ENCODE measurements at regions not wholly inside any gene's neighbourhood (a gene's known extent, or its start where the extent isn't known, plus 50 kb on each side); places are given as distances from the start of the nearest gene placed in this dataset.

DNA sequence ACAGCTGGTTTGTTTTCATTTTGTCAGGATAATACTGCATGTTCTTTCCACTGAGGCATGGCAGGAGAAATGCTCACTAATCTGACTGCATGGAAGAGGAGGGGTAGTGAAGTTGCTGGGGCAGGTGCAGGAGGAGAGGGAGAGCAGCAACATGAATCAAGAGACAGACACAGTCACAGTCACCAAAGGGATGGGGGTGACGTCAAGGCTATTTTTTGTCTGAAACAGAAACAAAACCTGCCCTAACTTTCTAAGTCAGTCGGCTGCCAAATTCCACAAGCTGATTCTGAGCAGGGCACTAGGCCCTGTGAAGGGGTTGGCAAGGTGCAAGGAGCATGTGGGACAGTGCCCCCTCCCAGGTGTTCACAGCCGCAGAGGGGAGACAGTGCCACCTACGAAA, 186.6 kb upstream of the NSMCE3 start:
- Histone ChIP-seq H2AFZ (ENCODE audit: low read length) (no peak overlapping the region), H4K20me1 (ENCODE audit: control insufficient read depth, extremely low read depth, insufficient read depth, low read length) (no peaks in the 10 kb centered on the region), H3K4me2 (ENCODE audit: extremely low read depth, insufficient read depth, low read length) (no peak overlapping the region), H3K4me1 (ENCODE audit: control insufficient read depth, extremely low read depth, insufficient read depth, low read length) (no peaks in the 10 kb centered on the region), H3K36me3 (ENCODE audit: control insufficient read depth, insufficient read depth, low read length) (no peaks in the 10 kb centered on the region), H3K4me3 (replicated peaks in 1 of 4; ENCODE audit: control extremely low read depth in 1 of 4, insufficient read depth in 1 of 4, low read depth in 3 of 4, low read length in 4 of 4) (no peak overlapping the region), H3K9ac (ENCODE audit: insufficient read depth, low read length) (no peak overlapping the region), H3K79me2 (ENCODE audit: control insufficient read depth, insufficient read depth, low read length) (no peaks in the 10 kb centered on the region), H3K27ac (ENCODE audit: insufficient read depth, low read length) (no peak overlapping the region), H3K27me3 (ENCODE audit: control insufficient read depth, insufficient read depth, low read length) (no peaks in the 10 kb centered on the region), H3K9me3 (ENCODE audit: control insufficient read depth, insufficient read depth, low read depth, low read length) (no peaks in the 10 kb centered on the region)
- TF ChIP-seq, protein P1, sequence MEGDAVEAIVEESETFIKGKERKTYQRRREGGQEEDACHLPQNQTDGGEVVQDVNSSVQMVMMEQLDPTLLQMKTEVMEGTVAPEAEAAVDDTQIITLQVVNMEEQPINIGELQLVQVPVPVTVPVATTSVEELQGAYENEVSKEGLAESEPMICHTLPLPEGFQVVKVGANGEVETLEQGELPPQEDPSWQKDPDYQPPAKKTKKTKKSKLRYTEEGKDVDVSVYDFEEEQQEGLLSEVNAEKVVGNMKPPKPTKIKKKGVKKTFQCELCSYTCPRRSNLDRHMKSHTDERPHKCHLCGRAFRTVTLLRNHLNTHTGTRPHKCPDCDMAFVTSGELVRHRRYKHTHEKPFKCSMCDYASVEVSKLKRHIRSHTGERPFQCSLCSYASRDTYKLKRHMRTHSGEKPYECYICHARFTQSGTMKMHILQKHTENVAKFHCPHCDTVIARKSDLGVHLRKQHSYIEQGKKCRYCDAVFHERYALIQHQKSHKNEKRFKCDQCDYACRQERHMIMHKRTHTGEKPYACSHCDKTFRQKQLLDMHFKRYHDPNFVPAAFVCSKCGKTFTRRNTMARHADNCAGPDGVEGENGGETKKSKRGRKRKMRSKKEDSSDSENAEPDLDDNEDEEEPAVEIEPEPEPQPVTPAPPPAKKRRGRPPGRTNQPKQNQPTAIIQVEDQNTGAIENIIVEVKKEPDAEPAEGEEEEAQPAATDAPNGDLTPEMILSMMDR (conservative IDR thresholded peaks at IDR 0.05 in 1 of 2, IDR thresholded peaks at IDR 0.05 in 1 of 2; ENCODE audit: low read depth in 1 of 2, low read length in 2 of 2), result no peak
- no peak for TF ChIP-seq EZH2 (IDR thresholded peaks at IDR 0.05; ENCODE audit: low read length, missing control alignments)
- no peak for DNase-seq (ENCODE audit: low read depth in 2 of 2)

DNA sequence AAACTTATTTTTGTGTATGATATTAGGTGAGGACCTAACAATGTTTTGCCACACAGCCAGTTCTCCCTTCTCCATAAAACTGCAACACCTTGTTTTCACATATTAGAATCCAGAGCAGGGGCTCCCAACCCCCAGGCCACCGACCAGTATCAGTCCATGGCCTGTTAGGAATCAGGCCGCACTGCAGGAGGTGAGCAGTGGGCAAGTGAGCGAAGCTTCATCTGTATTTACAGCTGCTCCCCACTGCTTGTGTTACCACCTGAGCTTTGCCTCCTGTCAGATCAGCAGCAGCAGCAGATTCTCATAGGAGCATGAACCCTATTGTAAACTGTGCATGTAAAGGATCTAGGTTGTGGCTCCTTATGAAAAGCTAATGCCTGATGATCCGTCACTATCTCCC, 185.9 kb upstream of the NSMCE3 start:
- Histone ChIP-seq H3K4me2 (ENCODE audit: extremely low read depth, insufficient read depth, low read length) (no peak overlapping the region), H2AFZ (ENCODE audit: low read length) (no peak overlapping the region), H4K20me1 (ENCODE audit: control insufficient read depth, extremely low read depth, insufficient read depth, low read length) (no peaks in the 10 kb centered on the region), H3K4me3 (replicated peaks in 1 of 4; ENCODE audit: control extremely low read depth in 1 of 4, insufficient read depth in 1 of 4, low read depth in 3 of 4, low read length in 4 of 4) (no peak overlapping the region), H3K79me2 (ENCODE audit: control insufficient read depth, insufficient read depth, low read length) (no peaks in the 10 kb centered on the region), H3K36me3 (ENCODE audit: control insufficient read depth, insufficient read depth, low read length) (no peaks in the 10 kb centered on the region), H3K4me1 (ENCODE audit: control insufficient read depth, extremely low read depth, insufficient read depth, low read length) (no peaks in the 10 kb centered on the region), H3K9ac (ENCODE audit: insufficient read depth, low read length) (no peak overlapping the region), H3K9me3 (ENCODE audit: control insufficient read depth, insufficient read depth, low read depth, low read length) (no peaks in the 10 kb centered on the region), H3K27me3 (ENCODE audit: control insufficient read depth, insufficient read depth, low read length) (no peaks in the 10 kb centered on the region), H3K27ac (ENCODE audit: insufficient read depth, low read length) (no peak overlapping the region)
- TF ChIP-seq EZH2 (IDR thresholded peaks at IDR 0.05; ENCODE audit: low read length, missing control alignments), result no peak
- TF ChIP-seq, protein P1 (conservative IDR thresholded peaks at IDR 0.05 in 1 of 2, IDR thresholded peaks at IDR 0.05 in 1 of 2; ENCODE audit: low read depth in 1 of 2, low read length in 2 of 2), result no peak
- no peak for DNase-seq (ENCODE audit: low read depth in 2 of 2)

DNA sequence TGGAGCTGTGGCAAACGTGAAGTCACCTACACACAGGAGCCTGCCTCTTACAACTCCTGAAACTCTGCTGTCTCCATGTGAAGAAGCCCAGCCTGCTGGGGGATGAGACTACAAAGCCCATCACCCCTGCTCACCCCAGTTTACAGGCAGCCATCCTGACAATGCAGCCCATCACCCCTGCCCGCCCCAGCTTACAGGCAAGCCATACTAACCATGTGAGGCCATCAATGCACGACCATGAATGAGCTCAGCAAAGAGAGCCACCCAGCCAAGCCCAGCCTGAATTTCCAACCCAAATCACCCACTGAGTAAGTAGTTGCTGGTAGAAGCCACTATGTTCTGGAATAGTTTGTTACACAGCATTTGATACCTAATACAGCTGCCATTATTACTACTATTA, 185.4 kb upstream of the NSMCE3 start:
- no peaks in the 10 kb centered on the region for H3K36me3 ChIP-seq (ENCODE audit: control insufficient read depth, insufficient read depth, low read length)
- TF ChIP-seq, protein P1 (conservative IDR thresholded peaks at IDR 0.05 in 1 of 2, IDR thresholded peaks at IDR 0.05 in 1 of 2; ENCODE audit: low read depth in 1 of 2, low read length in 2 of 2), result no peak
- no peak for TF ChIP-seq EZH2 (IDR thresholded peaks at IDR 0.05; ENCODE audit: low read length, missing control alignments)
- H3K4me3 ChIP-seq (replicated peaks in 1 of 4; ENCODE audit: control extremely low read depth in 1 of 4, insufficient read depth in 1 of 4, low read depth in 3 of 4, low read length in 4 of 4), result no peak overlapping the region
- H3K4me1 ChIP-seq (ENCODE audit: control insufficient read depth, extremely low read depth, insufficient read depth, low read length), result no peaks in the 10 kb centered on the region
- no peak overlapping the region for H2AFZ ChIP-seq (ENCODE audit: low read length)
- H3K27ac ChIP-seq (ENCODE audit: insufficient read depth, low read length), result no peak overlapping the region
- H3K9ac ChIP-seq (ENCODE audit: insufficient read depth, low read length), result no peak overlapping the region
- no peaks in the 10 kb centered on the region for H3K27me3 ChIP-seq (ENCODE audit: control insufficient read depth, insufficient read depth, low read length)
- no peaks in the 10 kb centered on the region for H4K20me1 ChIP-seq (ENCODE audit: control insufficient read depth, extremely low read depth, insufficient read depth, low read length)
- H3K79me2 ChIP-seq (ENCODE audit: control insufficient read depth, insufficient read depth, low read length), result no peaks in the 10 kb centered on the region
- H3K4me2 ChIP-seq (ENCODE audit: extremely low read depth, insufficient read depth, low read length), result no peak overlapping the region
- no peak for DNase-seq (ENCODE audit: low read depth in 2 of 2)
- H3K9me3 ChIP-seq (ENCODE audit: control insufficient read depth, insufficient read depth, low read depth, low read length), result no peaks in the 10 kb centered on the region

Data from fibroblast of lung (primary cell).